Posterior vena cava (tissue), 2 donors: ENCODE measurements at regions not wholly inside any gene's neighbourhood (a gene's known extent, or its start where the extent isn't known, plus 50 kb on each side); places are given as distances from the start of the nearest gene placed in this dataset.
"Not testable (repeated sequence)": the region's sequence is repeated elsewhere in the genome, so short reads cannot be mapped to it uniquely, and the experiment has no call there.

ENCODE experiments used
- DNase-seq: peaks from one replicate; pipeline ENCODE4 v3.0.0-alpha.2; 2020; ENCODE audit warnings: low spot score
- intact Hi-C, 2 donors: fragments of 100-400 bp; cut with DNase I; formaldehyde crosslinking; loops; one replicate each; pipeline versions ENCODE4 v1.14.1 to v1.14.2; 2022 to 2023
- donor health status: DM: yes; HTN: yes; CAD: no.
- donor health status: DM: yes; HTN: yes; CAD: no.

GRCh38 chr18:70892381-70892780 is 603.5 kb downstream of the SOCS6 start:
- DNase-seq, result no peak
- intact Hi-C loops, result no loop called here

- intact Hi-C loops, result no loop called here
- no peak for DNase-seq
These were observed 581.4 kb downstream of the SOCS6 start for GRCh38 chr18:70870292-70870691.

GRCh38 chr18:70848329-70848728 is 559.5 kb downstream of the SOCS6 start:
- intact Hi-C loops, result no loop called here

GRCh38 chr18:70840649-70841048 is 551.8 kb downstream of the SOCS6 start:
- intact Hi-C loops, result no loop called here
- DNase-seq, result no peak

More at GRCh38 chr18:70848329-70848728, 559.5 kb downstream of the SOCS6 start:
- DNase-seq, result no peak

GRCh38 chr18:70827632-70828031 is 538.8 kb downstream of the SOCS6 start:
- DNase-seq, result no peak
- intact Hi-C loops, result no loop called here

GRCh38 chr18:70826571-70826970 is 537.7 kb downstream of the SOCS6 start:
- no peak for DNase-seq
- intact Hi-C loops, result no loop called here

- intact Hi-C loops, result no loop called here
These were observed 533.8 kb downstream of the SOCS6 start for GRCh38 chr18:70822691-70823090.

GRCh38 chr18:70822117-70822516 is 533.3 kb downstream of the SOCS6 start:
- no peak for DNase-seq
- intact Hi-C loops, result no loop called here

More at GRCh38 chr18:70822691-70823090, 533.8 kb downstream of the SOCS6 start:
- DNase-seq, result no peak

- no peak for DNase-seq
- intact Hi-C loops, result no loop called here
These were observed 519.7 kb downstream of the SOCS6 start for GRCh38 chr18:70808481-70809056.

GRCh38 chr18:70781860-70782453 is 493.1 kb downstream of the SOCS6 start:
- intact Hi-C loops, result no loop called here
- DNase-seq, result no peak

GRCh38 chr18:70766254-70766653 is 477.4 kb downstream of the SOCS6 start:
- intact Hi-C loops, DNase-seq: not testable (repeated sequence)

GRCh38 chr18:70762812-70763211 is 474.0 kb downstream of the SOCS6 start:
- intact Hi-C loops, result no loop called here
- no peak for DNase-seq

- intact Hi-C loops, result no loop called here
- no peak for DNase-seq
These were observed 469.9 kb downstream of the SOCS6 start for GRCh38 chr18:70758780-70759179.

- no peak for DNase-seq
- intact Hi-C loops, result no loop called here
These were observed 465.6 kb downstream of the SOCS6 start for GRCh38 chr18:70754486-70754885.

- no peak for DNase-seq
- intact Hi-C loops, result no loop called here
These were observed 444.1 kb downstream of the SOCS6 start for GRCh38 chr18:70732916-70733315.

- intact Hi-C loops, result no loop called here
- no peak for DNase-seq
These were observed 443.3 kb downstream of the SOCS6 start for GRCh38 chr18:70732188-70732587.

GRCh38 chr18:70720607-70721006 is 431.8 kb downstream of the SOCS6 start:
- intact Hi-C loops, result no loop called here

GRCh38 chr18:70709720-70710119 is 420.9 kb downstream of the SOCS6 start:
- DNase-seq, result no peak
- intact Hi-C loops, result no loop called here

More at GRCh38 chr18:70720607-70721006, 431.8 kb downstream of the SOCS6 start:
- DNase-seq, result no peak

GRCh38 chr18:70709144-70709543 is 420.3 kb downstream of the SOCS6 start:
- intact Hi-C loops, result no loop called here
- no peak for DNase-seq

- intact Hi-C loops, result no loop called here
- DNase-seq, result no peak
These were observed 417.1 kb downstream of the SOCS6 start for GRCh38 chr18:70705831-70706416.

GRCh38 chr18:70700496-70700895 is 411.7 kb downstream of the SOCS6 start:
- DNase-seq, result no peak
- intact Hi-C loops, result no loop called here
